ENCODE measurements at regions not wholly inside any gene's neighbourhood (a gene's known extent, or its start where the extent isn't known, plus 50 kb on each side); places are given as distances from the start of the nearest gene placed in this dataset.

DNA sequence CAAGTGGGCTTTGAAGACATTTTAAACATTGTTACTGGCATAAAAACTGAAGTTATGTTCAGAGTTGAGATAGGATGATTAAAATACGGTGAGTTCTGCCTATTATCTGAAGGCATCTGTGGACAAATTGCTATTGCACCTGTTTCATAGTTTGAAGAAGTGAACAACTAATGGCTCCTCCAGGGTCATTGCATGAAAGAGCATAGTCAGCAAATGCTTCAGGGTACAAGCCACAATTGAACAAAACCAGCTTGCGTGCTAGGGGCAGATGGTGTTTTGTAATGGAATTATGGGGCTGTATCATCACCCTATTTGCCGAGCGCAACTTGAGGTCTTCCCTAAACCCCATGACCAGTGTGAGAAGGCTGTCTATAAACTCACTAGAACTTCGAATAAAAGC, 369.1 kb downstream of the MTRR start:
- intact Hi-C loops (cut with DNase I): no loop called here
- Histone ChIP-seq H3K27ac (no peak overlapping the region), H3K27me3 (replicated peaks; ENCODE audit: insufficient read depth) (no peaks in the 10 kb centered on the region), H3K9me3 (no peaks in the 10 kb centered on the region), H3K4me1 (replicated peaks) (no peaks in the 10 kb centered on the region), H3K4me3 (no peak overlapping the region), H3K36me3 (no peaks in the 10 kb centered on the region)
- TF ChIP-seq, protein P1, sequence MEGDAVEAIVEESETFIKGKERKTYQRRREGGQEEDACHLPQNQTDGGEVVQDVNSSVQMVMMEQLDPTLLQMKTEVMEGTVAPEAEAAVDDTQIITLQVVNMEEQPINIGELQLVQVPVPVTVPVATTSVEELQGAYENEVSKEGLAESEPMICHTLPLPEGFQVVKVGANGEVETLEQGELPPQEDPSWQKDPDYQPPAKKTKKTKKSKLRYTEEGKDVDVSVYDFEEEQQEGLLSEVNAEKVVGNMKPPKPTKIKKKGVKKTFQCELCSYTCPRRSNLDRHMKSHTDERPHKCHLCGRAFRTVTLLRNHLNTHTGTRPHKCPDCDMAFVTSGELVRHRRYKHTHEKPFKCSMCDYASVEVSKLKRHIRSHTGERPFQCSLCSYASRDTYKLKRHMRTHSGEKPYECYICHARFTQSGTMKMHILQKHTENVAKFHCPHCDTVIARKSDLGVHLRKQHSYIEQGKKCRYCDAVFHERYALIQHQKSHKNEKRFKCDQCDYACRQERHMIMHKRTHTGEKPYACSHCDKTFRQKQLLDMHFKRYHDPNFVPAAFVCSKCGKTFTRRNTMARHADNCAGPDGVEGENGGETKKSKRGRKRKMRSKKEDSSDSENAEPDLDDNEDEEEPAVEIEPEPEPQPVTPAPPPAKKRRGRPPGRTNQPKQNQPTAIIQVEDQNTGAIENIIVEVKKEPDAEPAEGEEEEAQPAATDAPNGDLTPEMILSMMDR (IDR thresholded peaks at IDR 0.05): no peak
- no peak for TF ChIP-seq POLR2A (IDR thresholded peaks at IDR 0.05)
- TF ChIP-seq POLR2AphosphoS5 (IDR thresholded peaks at IDR 0.05): no peak
- 90% methylated on average over 5 of the region's 5 CpGs for WGBS
- no peak for DNase-seq (ENCODE audit: low spot score)

DNA sequence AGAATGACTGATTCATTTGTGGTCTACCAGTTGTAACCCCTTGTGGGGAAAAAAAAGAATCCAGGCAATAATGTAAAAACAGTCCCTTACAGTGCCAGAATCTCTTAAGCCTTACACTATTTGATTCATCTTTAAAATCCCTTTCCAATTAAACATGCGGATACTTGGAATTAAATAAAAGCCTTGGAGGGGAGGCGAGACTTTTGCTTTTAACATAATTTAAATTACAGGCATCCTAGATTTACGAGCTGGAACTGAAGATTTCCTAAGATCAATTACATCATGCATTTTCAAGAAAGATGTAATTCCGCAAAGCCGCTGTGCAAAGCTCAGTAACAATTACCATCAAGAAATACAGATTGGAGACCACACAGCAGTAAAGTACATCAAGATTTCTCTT, 370.2 kb downstream of the MTRR start:
- no peak for TF ChIP-seq POLR2A (IDR thresholded peaks at IDR 0.05)
- TF ChIP-seq, protein P1 (IDR thresholded peaks at IDR 0.05): no peak
- TF ChIP-seq POLR2AphosphoS5 (IDR thresholded peaks at IDR 0.05): no peak
- no peaks in the 10 kb centered on the region for H3K27me3 ChIP-seq (replicated peaks; ENCODE audit: insufficient read depth)
- 27% methylated on average over 5 of the region's 5 CpGs for WGBS
- no peaks in the 10 kb centered on the region for H3K9me3 ChIP-seq
- no peak overlapping the region for H3K4me3 ChIP-seq
- no peaks in the 10 kb centered on the region for H3K4me1 ChIP-seq (replicated peaks)
- intact Hi-C loops (cut with DNase I): no loop called here
- no peak for DNase-seq (ENCODE audit: low spot score)
- no peak overlapping the region for H3K27ac ChIP-seq
- H3K36me3 ChIP-seq: no peaks in the 10 kb centered on the region

DNA sequence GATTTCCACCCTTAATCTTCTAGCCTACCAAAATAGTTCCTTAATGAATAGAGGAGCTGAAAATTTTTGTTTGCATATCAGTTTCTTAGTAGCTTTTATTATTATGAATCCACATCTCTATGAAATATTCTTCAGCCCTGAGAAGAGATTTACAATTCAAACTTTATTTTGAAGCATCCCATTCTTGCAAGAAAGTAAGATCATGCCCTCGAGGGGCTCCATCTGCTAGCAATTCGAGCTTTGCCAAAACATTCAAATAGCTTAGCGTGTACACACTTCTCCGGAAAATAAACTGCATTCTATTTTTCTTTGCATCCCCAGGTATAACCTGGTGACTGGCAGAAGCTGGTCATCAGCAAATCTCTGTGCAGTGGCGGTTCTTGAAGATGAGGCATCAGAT, 370.7 kb downstream of the MTRR start:
- no peaks in the 10 kb centered on the region for H3K36me3 ChIP-seq
- DNase-seq (ENCODE audit: low spot score): no peak

DNA sequence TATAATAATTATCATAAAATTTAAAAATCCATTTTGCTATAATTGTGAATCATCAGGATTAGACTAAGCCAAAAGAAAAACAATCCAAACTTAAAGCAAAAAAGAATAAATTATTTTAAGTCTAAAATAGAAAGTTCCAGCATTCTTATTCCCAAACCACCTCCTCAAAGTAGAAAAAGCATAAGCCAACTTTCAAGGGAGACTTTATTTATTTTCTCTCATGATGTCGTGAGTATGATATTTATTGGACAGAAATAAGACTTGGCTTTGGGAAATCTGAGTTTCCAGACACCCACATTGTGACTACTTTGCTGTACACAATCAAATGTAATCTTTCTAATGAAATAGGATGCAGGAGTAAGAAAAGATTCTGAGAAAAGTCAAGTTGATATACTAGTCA, 372.1 kb downstream of the MTRR start:
- TF ChIP-seq POLR2AphosphoS5 (IDR thresholded peaks at IDR 0.05) (no peak), POLR2A (IDR thresholded peaks at IDR 0.05) (no peak)
- TF ChIP-seq, protein P1 (IDR thresholded peaks at IDR 0.05): no peak
- 0% methylated on average over 1 of the region's 1 CpG for WGBS
- no peaks in the 10 kb centered on the region for H3K9me3 ChIP-seq
- H3K27ac ChIP-seq: no peak overlapping the region
- no peak for DNase-seq (ENCODE audit: low spot score)
- H3K36me3 ChIP-seq: no peaks in the 10 kb centered on the region
- H3K27me3 ChIP-seq (replicated peaks; ENCODE audit: insufficient read depth): no peaks in the 10 kb centered on the region
- H3K4me1 ChIP-seq (replicated peaks): no peaks in the 10 kb centered on the region
- intact Hi-C loops (cut with DNase I): no loop called here
- H3K4me3 ChIP-seq: no peak overlapping the region

More for the DNA sequence above, 370.7 kb downstream of the MTRR start:
- H3K4me1 ChIP-seq (replicated peaks): no peaks in the 10 kb centered on the region
- H3K4me3 ChIP-seq: no peak overlapping the region
- intact Hi-C loops (cut with DNase I): no loop called here
- no peaks in the 10 kb centered on the region for H3K27me3 ChIP-seq (replicated peaks; ENCODE audit: insufficient read depth)
- WGBS: 49% methylated on average over 5 of the region's 5 CpGs
- TF ChIP-seq, protein P1 (IDR thresholded peaks at IDR 0.05): no peak
- TF ChIP-seq POLR2AphosphoS5 (IDR thresholded peaks at IDR 0.05) (no peak), POLR2A (IDR thresholded peaks at IDR 0.05) (no peak)
- H3K9me3 ChIP-seq: no peaks in the 10 kb centered on the region
- no peak overlapping the region for H3K27ac ChIP-seq

DNA sequence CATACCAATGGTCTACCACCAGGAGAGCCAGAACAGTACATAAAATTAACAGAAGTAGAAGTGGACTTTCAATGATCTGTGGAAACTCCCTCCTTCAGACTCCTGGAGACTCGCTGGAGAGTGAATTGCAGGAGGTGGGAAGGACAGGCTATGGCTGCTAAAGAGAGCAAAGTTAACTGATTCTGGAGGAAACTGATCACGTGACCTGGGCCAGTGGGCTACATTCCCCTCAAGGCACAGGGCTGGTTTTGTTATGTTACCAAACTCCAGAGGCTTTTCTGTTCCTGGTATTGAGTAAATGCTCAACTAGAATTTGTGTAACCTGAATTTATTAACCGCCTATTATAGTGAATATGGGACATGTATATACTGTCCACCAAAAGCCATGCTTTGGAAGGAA, 372.6 kb downstream of the MTRR start:
- intact Hi-C loops (cut with DNase I): no loop called here
- 72% methylated on average over 3 of the region's 3 CpGs for WGBS

More for the DNA sequence above, 372.6 kb downstream of the MTRR start:
- Histone ChIP-seq H3K4me1 (replicated peaks) (no peaks in the 10 kb centered on the region), H3K4me3 (no peak overlapping the region), H3K36me3 (no peaks in the 10 kb centered on the region), H3K9me3 (no peaks in the 10 kb centered on the region), H3K27ac (no peak overlapping the region), H3K27me3 (replicated peaks; ENCODE audit: insufficient read depth) (no peaks in the 10 kb centered on the region)
- no peak for DNase-seq (ENCODE audit: low spot score)
- TF ChIP-seq POLR2AphosphoS5 (IDR thresholded peaks at IDR 0.05) (no peak), POLR2A (IDR thresholded peaks at IDR 0.05) (no peak)
- TF ChIP-seq, protein P1 (IDR thresholded peaks at IDR 0.05): no peak
